Stomach (tissue), 8 donors: ENCODE measurements at regions not wholly inside any gene's neighbourhood (a gene's known extent, or its start where the extent isn't known, plus 50 kb on each side); places are given as distances from the start of the nearest gene placed in this dataset.

ENCODE experiments used
- DNase-seq, 2 donors: peaks; one replicate each; pipeline versions ENCODE4 v3.0.0 to v3.0.0-alpha.2; 2013 to 2019
- H3K27ac ChIP-seq, 5 donors: fragments of 200-600 bp in 4 of 5; sonication (generic) in 4 of 5; one replicate each; pipeline ENCODE4 v1.5.1; 2013 to 2019; ENCODE audit warnings: mild to moderate bottlenecking in 1 of 5, moderate library complexity in 1 of 5
- H3K27me3 ChIP-seq, 3 donors: fragments of 200-600 bp; sonication (generic); one replicate each; pipeline ENCODE4 v1.5.1; 2017 to 2019; ENCODE audit warnings: mixed run types in 1 of 3
- H3K36me3 ChIP-seq, 4 donors: fragments of 200-600 bp; sonication (generic); 1 replicate in 3 of 4; 2 replicates in 1 of 4; pipeline ENCODE4 v1.5.1; 2016 to 2019
- H3K4me1 ChIP-seq, 4 donors: fragments of 200-600 bp; sonication (generic); one replicate each; pipeline ENCODE4 v1.5.1; 2016 to 2019
- H3K4me3 ChIP-seq, 4 donors: fragments of 200-600 bp; sonication (generic) in 3 of 4; one replicate each; pipeline ENCODE4 v1.5.1; 2016 to 2019; ENCODE audit warnings: mild to moderate bottlenecking in 1 of 4
- H3K9me3 ChIP-seq, 4 donors: fragments of 200-600 bp; sonication (generic); one replicate each; pipeline ENCODE4 v1.5.1; 2016 to 2019
- CTCF ChIP-seq, 7 experiments: fragments of 450-650 bp in 4 of 7; fragments of 200-600 bp in 3 of 7; sonication (generic) in 3 of 7; IDR thresholded peaks; one replicate each; pipeline ENCODE4 v1.5.1; 2016 to 2019; ENCODE audit warnings: antibody characterized with exemption in 7 of 7, control low read depth in 2 of 7, mild to moderate bottlenecking in 1 of 7
- EP300 ChIP-seq: sonication (generic); formaldehyde crosslinking; IDR thresholded peaks from one replicate; pipeline ENCODE4 v1.6.1; 2017; ENCODE audit warnings: antibody characterized with exemption
- POLR2A ChIP-seq, 4 donors: fragments of 450-650 bp; IDR thresholded peaks; one replicate each; pipeline ENCODE4 v1.6.1; 2016; ENCODE audit warnings: antibody characterized with exemption in 4 of 4, control low read depth in 2 of 4, mild to moderate bottlenecking in 1 of 4, moderate library complexity in 1 of 4
- POLR2AphosphoS5 ChIP-seq, 3 donors: sonication (generic); formaldehyde crosslinking; IDR thresholded peaks; one replicate each; pipeline ENCODE4 v1.6.1; 2016; ENCODE audit warnings: antibody characterized with exemption in 3 of 3
- WGBS, 5 donors: extraction: QIAGEN DNeasy Blood & Tissue Kit in 3 of 5; methylation state at CpG; one replicate each; pipeline versions ENCODE4 v1.1.5 to v1.1.7; 2013 to 2018; 5-methylcytosine and 5-hydroxymethylcytosine counted together
- intact Hi-C: fragments of 100-400 bp; cut with DNase I; formaldehyde crosslinking; loops from one replicate; pipeline ENCODE4 v1.15.1; 2023; ENCODE audit warnings: low total_unique reads
- donor health status: healthy with polysubstance abuse.
- donor health status: Bipolar disorder and iron deficiency.
- donor health status: healthy.

DNA sequence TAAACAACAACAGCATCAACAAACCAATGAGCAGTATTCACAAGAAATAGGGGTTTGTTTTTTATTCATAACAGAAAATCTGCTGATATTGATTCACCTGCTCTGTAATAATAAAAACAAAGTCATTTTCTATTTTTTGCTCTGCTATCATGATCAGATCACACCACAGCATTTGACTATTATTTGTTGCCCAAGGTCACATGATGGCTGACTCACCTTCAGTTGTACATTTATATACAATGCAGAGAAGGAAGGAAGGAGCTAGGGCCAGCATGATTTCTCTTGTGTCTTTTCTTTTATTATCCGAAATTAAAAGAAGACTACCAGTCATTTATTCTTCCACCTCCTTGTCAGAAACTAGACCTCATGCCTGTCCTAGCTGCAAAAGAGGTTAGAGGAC lies 1427.7 kb upstream of the CELF4 start:
- Histone ChIP-seq H3K27me3 (no peaks in the 10 kb centered on the region), H3K27ac (no peak overlapping the region), H3K9me3 (peaks cover 0 to 3% (median 0%) of the 10 kb centered on the region in 4 donors), H3K36me3 (no peaks in the 10 kb centered on the region), H3K4me1 (no peaks in the 10 kb centered on the region), H3K4me3 (no peak overlapping the region)
- WGBS, 5 donors = 75 to 82% (median 79%) methylated on average over 1 of the region's 1 CpG
- TF ChIP-seq POLR2A (IDR thresholded peaks at IDR 0.05) (no peak), POLR2AphosphoS5 (IDR thresholded peaks at IDR 0.05) (no peak), CTCF (IDR thresholded peaks at IDR 0.05) (no peak), EP300 (no peak)
- no peak for DNase-seq
- intact Hi-C loops = no loop called here

DNA sequence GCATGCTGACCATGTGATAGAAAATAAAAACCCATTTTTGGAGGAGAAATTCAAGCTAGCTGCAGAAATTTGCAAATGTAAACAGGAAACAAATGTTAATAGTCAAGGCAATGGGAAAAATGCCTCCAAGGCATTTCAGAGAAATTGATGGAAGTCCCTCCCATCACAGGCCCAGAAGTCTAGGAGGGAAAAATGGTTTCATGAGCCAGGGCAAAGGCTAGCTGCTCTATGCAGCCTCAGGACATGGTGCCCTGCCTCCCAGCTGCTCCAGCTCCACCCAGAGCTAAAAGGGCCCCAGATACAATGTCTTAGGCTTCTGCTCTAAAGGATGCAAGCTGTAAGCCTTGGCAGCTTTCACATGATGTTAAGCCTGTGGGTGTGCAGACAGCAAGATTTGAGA lies 1419.4 kb upstream of the CELF4 start:
- H3K27ac ChIP-seq = no peak overlapping the region
- TF ChIP-seq POLR2A (IDR thresholded peaks at IDR 0.05) (no peak), POLR2AphosphoS5 (IDR thresholded peaks at IDR 0.05) (no peak), EP300 (no peak), CTCF (IDR thresholded peaks at IDR 0.05) (no peak)
- H3K4me3 ChIP-seq = no peak overlapping the region

GRCh38 chr18:38982072-38982471 lies 1416.5 kb upstream of the CELF4 start:
- intact Hi-C loops = no loop called here

More for the DNA sequence above, 1419.4 kb upstream of the CELF4 start:
- DNase-seq = no peak
- Histone ChIP-seq H3K27me3 (no peaks in the 10 kb centered on the region), H3K9me3 (peaks cover 0 to 8% (median 0%) of the 10 kb centered on the region in 4 donors), H3K36me3 (no peaks in the 10 kb centered on the region), H3K4me1 (no peaks in the 10 kb centered on the region)
- intact Hi-C loops = no loop called here

DNA sequence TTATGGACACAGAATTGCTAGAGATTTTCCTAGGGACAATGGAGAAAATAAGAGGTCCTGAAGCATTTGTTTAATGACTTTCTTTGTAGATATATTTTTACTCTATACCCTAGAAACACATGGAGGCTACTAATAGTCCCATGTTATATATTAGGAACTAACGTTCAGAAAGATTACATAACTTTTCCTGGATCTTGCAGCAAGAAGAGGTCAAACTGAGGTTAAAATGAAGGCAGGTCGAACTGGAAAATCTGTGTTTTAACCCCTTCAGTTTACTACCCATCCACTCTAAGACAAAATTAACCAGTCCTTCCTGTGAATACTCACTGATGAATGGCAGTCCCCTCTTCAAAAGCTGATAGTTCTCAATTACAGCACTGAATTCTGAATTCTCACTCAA lies 1415.8 kb upstream of the CELF4 start:
- Histone ChIP-seq H3K4me1 (no peaks in the 10 kb centered on the region), H3K36me3 (no peaks in the 10 kb centered on the region), H3K27me3 (no peaks in the 10 kb centered on the region), H3K9me3 (peaks cover 0 to 8% (median 0%) of the 10 kb centered on the region in 4 donors), H3K4me3 (no peak overlapping the region), H3K27ac (no peak overlapping the region)
- no peak for DNase-seq
- WGBS, 5 donors = 4 to 14% (median 8%) methylated on average over 2 of the region's 2 CpGs
- intact Hi-C loops = no loop called here
- TF ChIP-seq CTCF (IDR thresholded peaks at IDR 0.05) (no peak), POLR2AphosphoS5 (IDR thresholded peaks at IDR 0.05) (no peak), POLR2A (IDR thresholded peaks at IDR 0.05) (no peak), EP300 (no peak)

More at GRCh38 chr18:38982072-38982471, 1416.5 kb upstream of the CELF4 start:
- no peak overlapping the region for H3K4me3 ChIP-seq
- no peaks in the 10 kb centered on the region for H3K36me3 ChIP-seq
- TF ChIP-seq CTCF (IDR thresholded peaks at IDR 0.05) (no peak), POLR2A (IDR thresholded peaks at IDR 0.05) (no peak), POLR2AphosphoS5 (IDR thresholded peaks at IDR 0.05) (no peak), EP300 (no peak)
- H3K9me3 ChIP-seq = peaks cover 0 to 8% (median 0%) of the 10 kb centered on the region in 4 donors
- no peak overlapping the region for H3K27ac ChIP-seq
- 79 to 100% (median 84%) methylated on average over 1 of the region's 1 CpG for WGBS, 5 donors
- no peaks in the 10 kb centered on the region for H3K4me1 ChIP-seq
- no peak for DNase-seq
- H3K27me3 ChIP-seq = no peaks in the 10 kb centered on the region
